ENCODE measurements at regions not wholly inside any gene's neighbourhood (a gene's known extent, or its start where the extent isn't known, plus 50 kb on each side); places are given as distances from the start of the nearest gene placed in this dataset.

GRCh38 chr19:31589109-31589508 lies 239.9 kb upstream of the TSHZ3 start:
- BruUV-seq (replicated peaks): no TSS peak
- H3K79me2 ChIP-seq (ENCODE audit: insufficient read depth, low read length): no peaks in the 10 kb centered on the region
- peaks cover 59% of the 10 kb centered on the region for H3K9me3 ChIP-seq (ENCODE audit: low read length)
- no peak for TF ChIP-seq TOPORS (CRISPR knock-in tag; IDR thresholded peaks at IDR 0.05)
- TF ChIP-seq NCOA5 (CRISPR knock-in tag; IDR thresholded peaks at IDR 0.05): no peak
- TF ChIP-seq POGK (CRISPR knock-in tag; conservative IDR thresholded peaks at IDR 0.05): no peak
- TF ChIP-seq ZNF468 (CRISPR knock-in tag; IDR thresholded peaks at IDR 0.05): no peak
- no peak for TF ChIP-seq KDM1A (CRISPR knock-in tag; IDR thresholded peaks at IDR 0.05)
- no peak for TF ChIP-seq ETS1 (CRISPR knock-in tag; IDR thresholded peaks at IDR 0.05)
- no peak for TF ChIP-seq ZFP36L1 (CRISPR knock-in tag; IDR thresholded peaks at IDR 0.05)
- no peak for TF ChIP-seq SMARCE1 (IDR thresholded peaks at IDR 0.05; ENCODE audit: borderline replicate concordance)
- TF ChIP-seq GFI1 (CRISPR knock-in tag; IDR thresholded peaks at IDR 0.05; ENCODE audit: borderline replicate concordance): no peak
- TF ChIP-seq ZNF556 (CRISPR knock-in tag; IDR thresholded peaks at IDR 0.05; ENCODE audit: borderline replicate concordance): no peak
- TF ChIP-seq ZNF780A (CRISPR knock-in tag; IDR thresholded peaks at IDR 0.05): no peak
- TF ChIP-seq MLXIP (CRISPR knock-in tag; IDR thresholded peaks at IDR 0.05; ENCODE audit: borderline replicate concordance): no peak
- intact Hi-C loops (cut with micrococcal nuclease; ENCODE audit: unreplicated experiment) (no loop called here), in situ Hi-C loops (cut with HindIII; ENCODE audit: extremely low pct_ligation_motif_present, low pct_unique_long_range_greater_than_20kb) (no loop called here)
- DNase-seq (ENCODE audit: low spot score) (no peak), ATAC-seq (no peak), FAIRE-seq (no peak)
- no peak overlapping the region for H3K4me2 ChIP-seq (ENCODE audit: low read depth, low read length)
- H4K20me1 ChIP-seq (ENCODE audit: insufficient read depth, low read length): no peaks in the 10 kb centered on the region
- no peak overlapping the region for H3K9ac ChIP-seq (ENCODE audit: insufficient read depth, low read depth, low read length)
- 63% methylated on average over 7 of the region's 7 CpGs for WGBS (ENCODE audit: low lambda C conversion rate)
- no peaks in the 10 kb centered on the region for H3K27me3 ChIP-seq (ENCODE audit: control insufficient read depth in 1 of 2, insufficient read depth in 2 of 2, low read length in 2 of 2)
- H3K4me3 ChIP-seq (replicated peaks in 1 of 3; ENCODE audit: insufficient read depth in 1 of 3, low read depth in 2 of 3, low read length in 3 of 3): no peak overlapping the region
- POLR2A ChIA-PET: no interaction called here
- no peak overlapping the region for H3K27ac ChIP-seq (ENCODE audit: extremely low read length, insufficient read depth, low read length)
- no peaks in the 10 kb centered on the region for H3K36me3 ChIP-seq (replicated peaks in 1 of 2; ENCODE audit: control insufficient read depth in 1 of 2, insufficient read depth in 2 of 2, low read length in 2 of 2)
- H2AFZ ChIP-seq (ENCODE audit: low read length): no peak overlapping the region
- no peaks in the 10 kb centered on the region for H3K4me1 ChIP-seq (ENCODE audit: insufficient read depth, low read length)
- CTCF ChIA-PET (ENCODE audit: low intra/inter-chr PET ratio, low total read pairs): no interaction called here

Data from HepG2 (cell line).